Adrenal gland (tissue), 5 donors: ENCODE measurements at regions not wholly inside any gene's neighbourhood (a gene's known extent, or its start where the extent isn't known, plus 50 kb on each side); places are given as distances from the start of the nearest gene placed in this dataset.

Experiments used
- CTCF ChIP-seq, 6 experiments: fragments of 450-650 bp in 4 of 6; fragments of 200-600 bp in 2 of 6; sonication (generic) in 1 of 6; IDR thresholded peaks; 1 replicate in 5 of 6; 2 replicates in 1 of 6; pipeline versions ENCODE4 v1.5.1 to v1.8.0; 2016 to 2021; ENCODE audit warnings: antibody characterized with exemption in 6 of 6, mild to moderate bottlenecking in 2 of 6, moderate library complexity in 1 of 6
- POLR2A ChIP-seq, 2 donors: fragments of 450-650 bp; IDR thresholded peaks; one replicate each; pipeline ENCODE4 v1.6.1; 2017; ENCODE audit warnings: antibody characterized with exemption in 2 of 2, mild to moderate bottlenecking in 2 of 2, moderate library complexity in 1 of 2
- donor health status: DM: no; HTN: no; CAD: no.

- TF ChIP-seq POLR2A (IDR thresholded peaks at IDR 0.05) (no peak), CTCF (IDR thresholded peaks at IDR 0.05) (no peak)
Observed at GRCh38 chr5:111004291-111004690, 67.2 kb upstream of the TSLP start.
